Loucy (cell line): ENCODE measurements at regions not wholly inside any gene's neighbourhood (a gene's known extent, or its start where the extent isn't known, plus 50 kb on each side); places are given as distances from the start of the nearest gene placed in this dataset.
A peak's percentile ranks its signal among the peaks of the same experiment; 100 is the strongest.

Experiments
- H2AFZ ChIP-seq: fragments of 200-600 bp; sonication (generic); 2 replicates; pipeline ENCODE4 v1.6.0; 2016; ENCODE audit warnings: antibody characterized with exemption, mild to moderate bottlenecking, low read length, moderate library complexity
- H3F3A ChIP-seq: fragments of 200-600 bp; 2 replicates; pipeline ENCODE4 v1.6.0; 2016; ENCODE audit warnings: antibody characterized with exemption, low read depth, mild to moderate bottlenecking
- H3K27me3 ChIP-seq: fragments of 200-600 bp; sonication (generic); 2 replicates; pipeline ENCODE4 v1.6.1; 2014; ENCODE audit warnings: low read length, mild to moderate bottlenecking; ENCODE audit not compliant: insufficient read depth, poor library complexity, severe bottlenecking
- H3K36me3 ChIP-seq: fragments of 200-600 bp; sonication (generic); 2 replicates; pipeline ENCODE4 v1.6.1; 2016; ENCODE audit warnings: low read length; ENCODE audit not compliant: insufficient read depth
- H3K4me1 ChIP-seq: fragments of 200-600 bp; sonication (generic); 2 replicates; pipeline ENCODE4 v1.5.1; 2014; ENCODE audit warnings: low read length, mild to moderate bottlenecking; ENCODE audit not compliant: insufficient read depth, poor library complexity, severe bottlenecking
- H3K4me2 ChIP-seq: fragments of 200-600 bp; sonication (generic); 2 replicates; pipeline ENCODE4 v1.6.0; 2014; ENCODE audit warnings: antibody characterized with exemption, low read length, low read depth, mild to moderate bottlenecking; ENCODE audit not compliant: poor library complexity, severe bottlenecking
- H3K4me3 ChIP-seq: fragments of 200-600 bp; sonication (generic); 2 replicates; pipeline ENCODE4 v1.5.1; 2014; ENCODE audit warnings: low read length, mild to moderate bottlenecking, mixed read lengths; ENCODE audit not compliant: poor library complexity, severe bottlenecking
- H3K79me2 ChIP-seq: fragments of 200-600 bp; sonication (generic); 2 replicates; pipeline ENCODE4 v1.6.1; 2014; ENCODE audit warnings: low read length; ENCODE audit not compliant: insufficient read depth
- H3K9ac ChIP-seq: fragments of 200-600 bp; sonication (generic); 2 replicates; pipeline ENCODE4 v1.6.0; 2014; ENCODE audit warnings: mild to moderate bottlenecking, low read depth, low read length, moderate library complexity; ENCODE audit not compliant: poor library complexity, severe bottlenecking
- H3K9me2 ChIP-seq: fragments of 200-600 bp; sonication (generic); replicated peaks from 2 replicates; pipeline ENCODE4 v1.6.1; 2016; ENCODE audit warnings: low read depth, low read length, mixed read lengths
- H3K9me3 ChIP-seq: fragments of 200-600 bp; sonication (generic); 2 replicates; pipeline ENCODE4 v1.6.1; 2014; ENCODE audit warnings: mild to moderate bottlenecking, antibody characterized with exemption, low read length, low read depth; ENCODE audit not compliant: insufficient read depth
- H4K20me1 ChIP-seq: fragments of 200-600 bp; sonication (generic); 2 replicates; pipeline ENCODE4 v1.6.0; 2014; ENCODE audit warnings: antibody characterized with exemption, low read length, mild to moderate bottlenecking; ENCODE audit not compliant: insufficient read depth, poor library complexity, severe bottlenecking
- EZH2phosphoT487 ChIP-seq: fragments of 200-600 bp; IDR thresholded peaks from 2 replicates; pipeline ENCODE4 v1.6.1; 2018; ENCODE audit warnings: antibody characterized with exemption, mild to moderate bottlenecking, moderate library complexity, borderline replicate concordance
- TF ChIP-seq, protein P1 (sequence below): fragments of 200-600 bp; sonication (generic); conservative IDR thresholded peaks from 2 replicates; pipeline ENCODE4 v1.5.1; 2014; ENCODE audit warnings: mild to moderate bottlenecking, antibody characterized with exemption, low read length

DNA sequence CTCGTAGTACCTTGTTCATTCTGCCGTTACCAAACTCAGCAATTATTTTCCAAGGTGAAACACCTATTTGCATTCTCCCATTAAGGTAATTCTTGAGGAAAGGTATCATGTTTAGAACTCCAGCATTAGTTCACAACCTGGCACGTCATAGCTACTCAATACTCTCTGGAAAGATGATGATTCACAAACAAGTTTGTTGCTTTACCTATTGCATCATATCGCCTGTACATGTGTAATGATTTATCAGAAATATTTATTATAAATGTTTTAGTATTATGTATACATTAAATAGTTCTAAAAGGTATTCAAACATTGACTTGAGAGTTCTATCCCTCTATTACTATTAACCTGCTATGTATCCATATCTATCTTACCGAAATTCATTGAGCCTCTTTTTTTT is 658.3 kb upstream of the PITX2 start:
- no peaks in the 10 kb centered on the region for H3K79me2 ChIP-seq
- H3K9ac ChIP-seq = no peak overlapping the region
- no peaks in the 10 kb centered on the region for H3K36me3 ChIP-seq
- no peak overlapping the region for H3K4me3 ChIP-seq
- H3K4me1 ChIP-seq = no peaks in the 10 kb centered on the region
- H3K9me3 ChIP-seq = no peaks in the 10 kb centered on the region
- no peak overlapping the region for H3K4me2 ChIP-seq
- no peaks in the 10 kb centered on the region for H3F3A ChIP-seq
- no peaks in the 10 kb centered on the region for H3K9me2 ChIP-seq
- H4K20me1 ChIP-seq = no peaks in the 10 kb centered on the region
- no peaks in the 10 kb centered on the region for H3K27me3 ChIP-seq
- H2AFZ ChIP-seq = no peak overlapping the region
- no peak for TF ChIP-seq EZH2phosphoT487
- TF ChIP-seq, protein P1, sequence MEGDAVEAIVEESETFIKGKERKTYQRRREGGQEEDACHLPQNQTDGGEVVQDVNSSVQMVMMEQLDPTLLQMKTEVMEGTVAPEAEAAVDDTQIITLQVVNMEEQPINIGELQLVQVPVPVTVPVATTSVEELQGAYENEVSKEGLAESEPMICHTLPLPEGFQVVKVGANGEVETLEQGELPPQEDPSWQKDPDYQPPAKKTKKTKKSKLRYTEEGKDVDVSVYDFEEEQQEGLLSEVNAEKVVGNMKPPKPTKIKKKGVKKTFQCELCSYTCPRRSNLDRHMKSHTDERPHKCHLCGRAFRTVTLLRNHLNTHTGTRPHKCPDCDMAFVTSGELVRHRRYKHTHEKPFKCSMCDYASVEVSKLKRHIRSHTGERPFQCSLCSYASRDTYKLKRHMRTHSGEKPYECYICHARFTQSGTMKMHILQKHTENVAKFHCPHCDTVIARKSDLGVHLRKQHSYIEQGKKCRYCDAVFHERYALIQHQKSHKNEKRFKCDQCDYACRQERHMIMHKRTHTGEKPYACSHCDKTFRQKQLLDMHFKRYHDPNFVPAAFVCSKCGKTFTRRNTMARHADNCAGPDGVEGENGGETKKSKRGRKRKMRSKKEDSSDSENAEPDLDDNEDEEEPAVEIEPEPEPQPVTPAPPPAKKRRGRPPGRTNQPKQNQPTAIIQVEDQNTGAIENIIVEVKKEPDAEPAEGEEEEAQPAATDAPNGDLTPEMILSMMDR = no peak

DNA sequence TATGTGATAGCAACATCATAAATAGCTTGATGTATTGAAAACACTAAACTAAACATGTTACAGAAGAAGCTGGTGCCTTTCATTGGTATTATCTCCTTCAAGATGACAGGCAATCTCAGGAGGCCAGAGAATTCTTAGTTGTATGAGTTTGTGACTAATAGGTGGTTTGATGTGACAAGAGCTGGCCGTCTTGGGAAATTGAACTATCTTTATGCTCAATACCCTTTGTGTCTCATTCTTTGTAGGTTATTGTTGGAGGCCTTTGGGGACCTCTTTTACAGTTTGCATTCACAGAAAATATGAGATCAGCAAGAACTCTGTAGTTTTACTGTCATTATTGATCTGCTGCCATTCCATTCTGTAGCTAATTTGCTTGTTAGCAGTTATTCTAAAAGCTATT is 659.2 kb upstream of the PITX2 start:
- H3K27me3 ChIP-seq = no peaks in the 10 kb centered on the region
- no peaks in the 10 kb centered on the region for H3K9me3 ChIP-seq
- no peaks in the 10 kb centered on the region for H3K36me3 ChIP-seq
- H3K9ac ChIP-seq = no peak overlapping the region
- no peaks in the 10 kb centered on the region for H4K20me1 ChIP-seq
- no peaks in the 10 kb centered on the region for H3K9me2 ChIP-seq
- no peak overlapping the region for H2AFZ ChIP-seq
- H3K4me3 ChIP-seq = no peak overlapping the region
- no peaks in the 10 kb centered on the region for H3K4me1 ChIP-seq
- no peaks in the 10 kb centered on the region for H3F3A ChIP-seq
- H3K4me2 ChIP-seq = no peak overlapping the region
- no peaks in the 10 kb centered on the region for H3K79me2 ChIP-seq
- no peak for TF ChIP-seq EZH2phosphoT487
- TF ChIP-seq, protein P1 = no peak

DNA sequence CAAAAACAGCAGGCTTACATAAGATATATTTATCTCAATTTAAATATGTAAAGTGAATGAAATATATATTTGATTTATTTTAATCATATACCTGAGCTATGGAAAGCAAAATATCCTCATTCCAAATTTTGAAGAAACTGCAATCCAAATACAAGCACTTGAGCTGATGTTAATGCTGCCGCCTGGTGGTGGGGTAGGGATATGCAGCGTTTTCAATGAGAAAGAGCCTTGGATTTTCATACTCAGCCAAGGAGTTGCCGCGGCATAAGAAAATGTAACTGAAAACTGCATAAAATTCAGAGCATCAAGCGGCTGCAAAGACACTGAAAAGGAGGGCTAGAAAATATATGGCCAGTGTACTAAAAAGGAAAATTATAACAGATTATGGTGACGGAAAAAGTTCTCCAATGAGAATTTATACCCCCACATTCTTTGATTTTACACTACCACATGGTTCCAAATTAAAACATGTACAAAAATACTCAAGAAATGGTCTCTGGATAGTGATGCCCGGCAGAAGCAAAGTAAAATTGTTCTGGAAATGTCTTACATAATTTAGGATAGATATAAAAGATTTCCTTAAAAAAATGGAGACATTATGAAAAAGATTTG is 660.3 kb upstream of the PITX2 start:
- H4K20me1 ChIP-seq = no peaks in the 10 kb centered on the region
- no peak overlapping the region for H3K4me3 ChIP-seq
- no peaks in the 10 kb centered on the region for H3F3A ChIP-seq
- H2AFZ ChIP-seq = peak overlapping the region; percentile 37
- H3K36me3 ChIP-seq = no peaks in the 10 kb centered on the region
- H3K79me2 ChIP-seq = no peaks in the 10 kb centered on the region
- H3K9ac ChIP-seq = no peak overlapping the region
- H3K27me3 ChIP-seq = no peaks in the 10 kb centered on the region
- H3K9me3 ChIP-seq = no peaks in the 10 kb centered on the region
- H3K4me1 ChIP-seq = no peaks in the 10 kb centered on the region
- no peak for TF ChIP-seq EZH2phosphoT487
- TF ChIP-seq, protein P1 = peak; percentile 84
- H3K4me2 ChIP-seq = no peak overlapping the region
- no peaks in the 10 kb centered on the region for H3K9me2 ChIP-seq
